ENCODE measurements at regions not wholly inside any gene's neighbourhood (a gene's known extent, or its start where the extent isn't known, plus 50 kb on each side); places are given as distances from the start of the nearest gene placed in this dataset.

DNA sequence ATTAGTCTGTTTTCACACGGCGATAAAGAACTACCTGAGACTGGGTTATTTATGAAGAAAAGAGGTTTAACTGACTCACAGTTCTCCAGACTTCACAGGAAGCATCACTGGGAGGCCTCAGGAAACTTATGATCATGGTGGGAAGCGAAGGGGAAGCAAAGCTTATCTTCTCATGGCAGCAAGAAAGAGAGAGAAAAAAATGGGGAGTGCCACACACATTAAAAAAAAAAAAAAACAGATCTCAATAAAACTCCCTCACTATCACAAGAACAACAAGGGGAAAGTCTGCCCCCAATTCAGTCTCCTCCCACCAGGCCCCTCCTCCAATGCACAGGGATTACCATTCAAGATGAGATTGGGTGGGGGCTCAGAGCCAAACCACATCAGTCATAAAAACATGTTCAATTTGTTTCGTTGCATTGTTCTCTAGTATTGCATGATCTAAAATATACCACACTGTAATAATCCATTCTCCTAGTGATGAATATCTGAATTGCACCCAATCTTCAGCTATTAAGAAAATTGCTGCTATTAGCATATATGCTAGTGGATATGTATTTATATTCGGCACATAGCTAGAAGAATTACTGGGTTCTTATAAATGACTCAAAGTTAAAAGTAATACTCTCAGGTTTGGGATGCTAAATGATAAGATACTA is 328.9 kb upstream of the KCND2 start:
- dilution Hi-C loops (cut with MboI; ENCODE audit: extremely low pct_ligation_motif_present, low sequenced_read_pairs): no loop called here
- Histone ChIP-seq H3K4me2 (ENCODE audit: control insufficient read depth, extremely low read depth, insufficient read depth, low read depth, low read length) (no peak overlapping the region), H4K20me1 (ENCODE audit: control insufficient read depth, extremely low read depth, insufficient read depth, low read length) (no peaks in the 10 kb centered on the region)

GRCh38 chr7:119944601-119944972 is 328.4 kb upstream of the KCND2 start:
- Histone ChIP-seq H3K27ac (ENCODE audit: control insufficient read depth, insufficient read depth, low read length) (no peak overlapping the region), H3K9me1 (ENCODE audit: control insufficient read depth, extremely low read depth, insufficient read depth, low read length) (no peaks in the 10 kb centered on the region), H3K27me3 (ENCODE audit: control insufficient read depth, extremely low read depth, insufficient read depth, low read length) (no peaks in the 10 kb centered on the region), H3K4me3 (ENCODE audit: control insufficient read depth in 2 of 3, extremely low read depth in 1 of 3, insufficient read depth in 2 of 3, low read depth in 1 of 3, low read length in 3 of 3) (no peak overlapping the region), H3K9ac (ENCODE audit: control insufficient read depth, extremely low read depth, insufficient read depth, low read length) (no peak overlapping the region), H3K4me2 (ENCODE audit: control insufficient read depth, extremely low read depth, insufficient read depth, low read depth, low read length) (no peak overlapping the region), H3K4me1 (ENCODE audit: control insufficient read depth, extremely low read depth, insufficient read depth, low read length) (no peaks in the 10 kb centered on the region), H3K9me3 (ENCODE audit: control insufficient read depth, low read depth, low read length) (no peaks in the 10 kb centered on the region), H2AFZ (ENCODE audit: control insufficient read depth, low read length) (no peak overlapping the region), H3K79me2 (ENCODE audit: control insufficient read depth, insufficient read depth, low read length) (no peaks in the 10 kb centered on the region), H4K20me1 (ENCODE audit: control insufficient read depth, extremely low read depth, insufficient read depth, low read length) (no peaks in the 10 kb centered on the region), H3K36me3 (ENCODE audit: control insufficient read depth in 2 of 2, extremely low read depth in 1 of 2, insufficient read depth in 2 of 2, low read length in 2 of 2) (no peaks in the 10 kb centered on the region)
- DNase-seq (ENCODE audit: low read depth, low spot score) (no peak), FAIRE-seq (no peak)
- no peak for TF ChIP-seq EZH2 (IDR thresholded peaks at IDR 0.05; ENCODE audit: low read length)
- TF ChIP-seq, protein P1, sequence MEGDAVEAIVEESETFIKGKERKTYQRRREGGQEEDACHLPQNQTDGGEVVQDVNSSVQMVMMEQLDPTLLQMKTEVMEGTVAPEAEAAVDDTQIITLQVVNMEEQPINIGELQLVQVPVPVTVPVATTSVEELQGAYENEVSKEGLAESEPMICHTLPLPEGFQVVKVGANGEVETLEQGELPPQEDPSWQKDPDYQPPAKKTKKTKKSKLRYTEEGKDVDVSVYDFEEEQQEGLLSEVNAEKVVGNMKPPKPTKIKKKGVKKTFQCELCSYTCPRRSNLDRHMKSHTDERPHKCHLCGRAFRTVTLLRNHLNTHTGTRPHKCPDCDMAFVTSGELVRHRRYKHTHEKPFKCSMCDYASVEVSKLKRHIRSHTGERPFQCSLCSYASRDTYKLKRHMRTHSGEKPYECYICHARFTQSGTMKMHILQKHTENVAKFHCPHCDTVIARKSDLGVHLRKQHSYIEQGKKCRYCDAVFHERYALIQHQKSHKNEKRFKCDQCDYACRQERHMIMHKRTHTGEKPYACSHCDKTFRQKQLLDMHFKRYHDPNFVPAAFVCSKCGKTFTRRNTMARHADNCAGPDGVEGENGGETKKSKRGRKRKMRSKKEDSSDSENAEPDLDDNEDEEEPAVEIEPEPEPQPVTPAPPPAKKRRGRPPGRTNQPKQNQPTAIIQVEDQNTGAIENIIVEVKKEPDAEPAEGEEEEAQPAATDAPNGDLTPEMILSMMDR (optimal IDR thresholded peaks at IDR 0.05 in 1 of 3, IDR thresholded peaks at IDR 0.05 in 1 of 3, conservative IDR thresholded peaks at IDR 0.05 in 1 of 3; ENCODE audit: extremely low read depth in 1 of 3, insufficient read depth in 2 of 3, low read length in 3 of 3): no peak
- dilution Hi-C loops (cut with MboI; ENCODE audit: extremely low pct_ligation_motif_present, low sequenced_read_pairs): no loop called here

More for the DNA sequence above, 328.9 kb upstream of the KCND2 start:
- DNase-seq (ENCODE audit: low read depth, low spot score) (no peak), FAIRE-seq (no peak)
- H3K36me3 ChIP-seq (ENCODE audit: control insufficient read depth in 2 of 2, extremely low read depth in 1 of 2, insufficient read depth in 2 of 2, low read length in 2 of 2): no peaks in the 10 kb centered on the region
- no peak for TF ChIP-seq EZH2 (IDR thresholded peaks at IDR 0.05; ENCODE audit: low read length)
- TF ChIP-seq, protein P1 (optimal IDR thresholded peaks at IDR 0.05 in 1 of 3, IDR thresholded peaks at IDR 0.05 in 1 of 3, conservative IDR thresholded peaks at IDR 0.05 in 1 of 3; ENCODE audit: extremely low read depth in 1 of 3, insufficient read depth in 2 of 3, low read length in 3 of 3): peak in 1 of 3 experiments; percentile 7
- H3K79me2 ChIP-seq (ENCODE audit: control insufficient read depth, insufficient read depth, low read length): no peaks in the 10 kb centered on the region
- no peaks in the 10 kb centered on the region for H3K4me1 ChIP-seq (ENCODE audit: control insufficient read depth, extremely low read depth, insufficient read depth, low read length)
- no peak overlapping the region for H3K9ac ChIP-seq (ENCODE audit: control insufficient read depth, extremely low read depth, insufficient read depth, low read length)
- H3K9me1 ChIP-seq (ENCODE audit: control insufficient read depth, extremely low read depth, insufficient read depth, low read length): no peaks in the 10 kb centered on the region
- H2AFZ ChIP-seq (ENCODE audit: control insufficient read depth, low read length): no peak overlapping the region
- no peak overlapping the region for H3K4me3 ChIP-seq (ENCODE audit: control insufficient read depth in 2 of 3, extremely low read depth in 1 of 3, insufficient read depth in 2 of 3, low read depth in 1 of 3, low read length in 3 of 3)
- no peak overlapping the region for H3K27ac ChIP-seq (ENCODE audit: control insufficient read depth, insufficient read depth, low read length)
- H3K27me3 ChIP-seq (ENCODE audit: control insufficient read depth, extremely low read depth, insufficient read depth, low read length): no peaks in the 10 kb centered on the region
- H3K9me3 ChIP-seq (ENCODE audit: control insufficient read depth, low read depth, low read length): no peaks in the 10 kb centered on the region

Data from keratinocyte (primary cell).